ENCODE measurements at regions not wholly inside any gene's neighbourhood (a gene's known extent, or its start where the extent isn't known, plus 50 kb on each side); places are given as distances from the start of the nearest gene placed in this dataset.

- TF ChIP-seq YY1 (IDR thresholded peaks at IDR 0.05; ENCODE audit: insufficient read depth, insufficient read length), result no peak
- no peak for TF ChIP-seq ZNF274 (IDR thresholded peaks at IDR 0.05; ENCODE audit: low read depth, low read length)
These were observed 234.9 kb upstream of the CYRIA start for GRCh38 chr2:16900405-16901025.

Measured in NT2/D1 (cell line).